ENCODE measurements at regions not wholly inside any gene's neighbourhood (a gene's known extent, or its start where the extent isn't known, plus 50 kb on each side); places are given as distances from the start of the nearest gene placed in this dataset.
A peak's percentile ranks its signal among the peaks of the same experiment; 100 is the strongest.

GRCh38 chr9:121550041-121550440 lies 50.4 kb upstream of the GGTA1 start:
- no peak for DNase-seq

GRCh38 chr9:121550569-121551512 lies 51.2 kb upstream of the GGTA1 start:
- peak; percentile 41 for DNase-seq

DNA sequence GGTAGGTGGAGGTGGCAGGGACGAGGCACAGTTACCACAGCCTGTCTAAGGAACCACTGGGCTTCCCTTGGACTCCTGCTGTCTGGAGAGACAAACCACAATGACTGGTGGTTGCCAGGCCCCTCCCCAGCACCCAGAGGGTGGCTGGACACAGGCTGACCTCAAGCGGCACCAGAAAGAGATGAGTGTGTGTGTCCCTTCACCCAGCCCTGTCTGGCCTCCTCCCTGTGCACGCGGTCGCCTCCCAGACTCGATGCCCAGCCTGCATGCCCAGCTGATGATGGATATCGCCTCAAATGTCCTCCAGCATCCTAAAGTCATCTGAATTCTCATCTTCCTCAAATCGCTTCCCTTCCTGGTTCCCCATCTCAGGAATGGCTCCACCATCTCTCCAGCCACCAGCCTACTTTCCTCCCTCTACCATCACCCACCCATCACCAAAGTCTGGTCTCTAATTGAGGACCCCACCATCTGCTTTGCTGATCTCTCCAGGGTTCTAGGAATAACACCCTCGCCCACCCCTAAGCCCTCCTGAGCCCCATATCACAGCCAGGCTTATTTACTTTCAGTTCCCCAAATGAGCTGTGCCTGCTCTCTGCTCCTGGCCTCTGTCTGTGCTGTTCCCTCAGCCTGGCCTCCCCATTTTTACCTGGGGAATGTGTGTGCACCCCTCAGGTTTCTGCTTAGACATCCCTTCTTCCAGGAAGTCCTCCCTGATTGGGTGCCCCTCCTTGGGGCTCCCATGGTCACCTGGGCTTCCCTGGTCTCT lies 52.5 kb upstream of the GGTA1 start:
- no peak for DNase-seq

GRCh38 chr9:121556082-121556481 lies 56.4 kb upstream of the GGTA1 start:
- DNase-seq: no peak

- no peak for DNase-seq
Measured at GRCh38 chr9:121556580-121556979, 56.9 kb upstream of the GGTA1 start.

GRCh38 chr9:121557581-121558447 lies 58.2 kb upstream of the GGTA1 start:
- no peak for DNase-seq

DNA sequence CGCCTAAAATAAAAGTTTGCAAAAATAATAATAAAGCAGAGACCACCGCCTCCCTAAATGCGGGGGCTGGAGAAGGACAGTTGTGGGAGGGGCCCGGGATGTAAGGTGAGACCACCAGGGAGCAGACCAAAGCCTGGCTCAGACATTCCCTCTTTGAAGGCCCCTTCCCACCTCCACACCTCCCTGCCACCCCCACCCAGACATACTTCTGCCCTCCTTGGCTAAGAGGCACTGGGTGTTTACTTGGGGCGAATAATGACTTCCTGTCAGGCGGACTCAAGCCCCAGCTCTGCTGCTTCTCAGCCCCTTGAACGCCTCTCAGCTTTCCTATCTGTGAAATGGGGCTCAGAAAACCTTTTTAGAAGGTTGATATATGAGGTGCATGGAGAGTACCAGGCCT lies 58.8 kb upstream of the GGTA1 start:
- DNase-seq: no peak

GRCh38 chr9:121559183-121559582 lies 59.5 kb upstream of the GGTA1 start:
- DNase-seq: no peak

GRCh38 chr9:121560921-121561320 lies 61.3 kb upstream of the GGTA1 start:
- DNase-seq: no peak

GRCh38 chr9:121561385-121562222 lies 62.0 kb upstream of the GGTA1 start:
- DNase-seq: no peak

GRCh38 chr9:121562301-121562700 lies 62.7 kb upstream of the GGTA1 start:
- DNase-seq: no peak

GRCh38 chr9:121563425-121563824 lies 63.8 kb upstream of the GGTA1 start:
- no peak for DNase-seq

- DNase-seq: no peak
Measured at GRCh38 chr9:121563881-121564460, 64.3 kb upstream of the GGTA1 start.

GRCh38 chr9:121564504-121565260 lies 65.0 kb upstream of the GGTA1 start:
- DNase-seq: no peak

DNA sequence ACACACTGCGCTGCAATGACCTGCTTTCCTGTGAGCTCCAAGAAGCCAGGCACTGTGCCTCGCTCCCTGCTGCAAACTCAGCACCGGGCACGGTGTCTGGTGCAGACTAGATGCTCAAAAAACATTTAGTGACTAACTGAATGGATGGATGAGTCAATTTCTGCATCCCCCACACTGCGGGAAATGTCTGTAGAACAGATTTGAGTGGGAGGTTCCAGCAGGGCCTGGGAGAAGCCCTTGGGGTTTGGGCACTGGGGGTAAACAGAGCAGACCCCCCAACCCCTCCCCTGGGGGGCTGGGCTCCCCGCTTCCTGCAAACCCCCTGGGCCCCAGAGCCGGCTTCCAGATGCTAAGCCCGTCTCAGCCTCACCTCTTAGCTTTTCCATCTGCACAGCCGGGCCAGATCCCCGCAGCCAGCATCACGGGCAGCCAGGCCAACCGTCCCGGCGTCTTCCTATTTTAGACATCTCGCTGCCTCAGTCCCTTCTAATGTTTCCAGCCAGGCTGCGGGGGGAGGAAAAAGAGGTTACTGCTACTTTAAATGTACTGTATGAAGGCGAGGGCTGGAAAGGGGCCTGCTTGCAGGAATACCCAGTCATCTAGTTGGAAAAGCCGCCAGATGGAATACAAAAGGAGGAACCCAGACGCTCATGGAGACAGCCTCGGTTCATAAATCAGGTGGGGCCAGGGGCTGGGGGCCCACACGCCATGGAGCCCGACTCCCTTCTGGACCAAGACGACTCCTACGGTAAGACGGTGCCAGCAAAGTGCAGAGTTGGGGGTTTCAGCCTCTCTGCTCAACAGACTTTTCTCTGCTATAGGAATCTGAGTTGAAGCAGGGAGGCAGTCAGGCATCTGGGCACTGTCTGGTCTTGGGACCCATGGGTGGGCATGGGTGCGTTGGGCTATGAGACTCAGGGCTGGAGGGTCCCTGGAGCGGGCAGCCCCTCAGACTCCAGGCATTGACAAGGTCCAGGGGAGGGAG lies 67.1 kb upstream of the GGTA1 start:
- DNase-seq: no peak

- DNase-seq: no peak
Measured at GRCh38 chr9:121567500-121568342, 68.1 kb upstream of the GGTA1 start.

GRCh38 chr9:121568343-121569265 lies 69.0 kb upstream of the GGTA1 start:
- DNase-seq: no peak
